IMR-90 (cell line): ENCODE measurements at regions not wholly inside any gene's neighbourhood (a gene's known extent, or its start where the extent isn't known, plus 50 kb on each side); places are given as distances from the start of the nearest gene placed in this dataset.

Experiments
- ATAC-seq: fragments of 200-7000 bp; cut with Tn5 transposase; 2 replicates; pipeline ENCODE4 v1.9.1; 2020; ENCODE audit warnings: low read depth, mild to moderate bottlenecking, moderate library complexity
- BruUV-seq: library from RNA; stranded (reverse); fragments of 400-500 nt; replicated peaks from 2 replicates; lab custom pipeline; 2021; lab: Mats Ljungman, UMichigan
- CTCF ChIA-PET: fragments of 300-600 bp; formaldehyde crosslinking; extraction: SDS; loops from one replicate; lab custom pipeline; 2021; ENCODE audit warnings: antibody characterized with exemption; lab: Yijun Ruan, JAX
- POLR2A ChIA-PET: fragments of 300-600 bp; sonication (Branson Sonifier 250); formaldehyde crosslinking; loops from one replicate; lab custom pipeline; 2022; ENCODE audit warnings: antibody characterized with exemption; ENCODE audit not compliant: unreplicated experiment; lab: Charles Lee
- DNase-seq: peaks from one replicate; pipeline ENCODE4 v3.0.0; 2013
- H2AFZ ChIP-seq: replicated peaks from 2 replicates; pipeline ENCODE3; 2013; ENCODE audit warnings: low read length, mild to moderate bottlenecking; ENCODE audit not compliant: poor library complexity
- H2AK5ac ChIP-seq: 2 replicates; pipeline ENCODE4 v1.6.1; 2013; ENCODE audit warnings: low read depth, low read length, inconsistent platforms
- H2AK9ac ChIP-seq: replicated peaks from 2 replicates; pipeline ENCODE3; 2013; ENCODE audit warnings: mild to moderate bottlenecking, low read depth, low read length, moderate library complexity; ENCODE audit not compliant: poor library complexity
- H2BK120ac ChIP-seq: 2 replicates; pipeline ENCODE4 v1.6.1; 2013; ENCODE audit warnings: low read depth, low read length, inconsistent platforms
- H2BK15ac ChIP-seq: 3 replicates; pipeline ENCODE4 v1.6.1; 2013; ENCODE audit warnings: low read depth, low read length, inconsistent platforms
- H2BK20ac ChIP-seq: 2 replicates; pipeline ENCODE4 v1.6.1; 2013; ENCODE audit warnings: low read depth, mild to moderate bottlenecking, inconsistent platforms, low read length, moderate library complexity
- H2BK5ac ChIP-seq: 2 replicates; pipeline ENCODE4 v1.6.1; 2013; ENCODE audit warnings: mild to moderate bottlenecking, low read depth, low read length, inconsistent platforms; ENCODE audit not compliant: poor library complexity, severe bottlenecking
- H3K14ac ChIP-seq: replicated peaks from 2 replicates; pipeline ENCODE4 v1.6.1; 2013; ENCODE audit warnings: low read depth, low read length, inconsistent platforms
- H3K18ac ChIP-seq: 2 replicates; pipeline ENCODE4 v1.6.1; 2013; ENCODE audit warnings: low read depth, low read length, control low read depth
- H3K23ac ChIP-seq: 2 replicates; pipeline ENCODE4 v1.6.1; 2013; ENCODE audit warnings: low read depth, low read length, inconsistent platforms
- H3K27ac ChIP-seq: 2 replicates; pipeline ENCODE4 v1.5.1; 2013; ENCODE audit warnings: mild to moderate bottlenecking, control low read depth, low read length; ENCODE audit not compliant: insufficient read depth
- H3K27me3 ChIP-seq: 2 replicates; pipeline ENCODE4 v1.6.1; 2013; ENCODE audit warnings: low read length; ENCODE audit not compliant: control insufficient read depth, insufficient read depth
- H3K36me3 ChIP-seq: 2 replicates; pipeline ENCODE4 v1.6.1; 2013; ENCODE audit warnings: low read length, mixed read lengths; ENCODE audit not compliant: control insufficient read depth, insufficient read depth
- H3K4ac ChIP-seq: 2 replicates; pipeline ENCODE4 v1.6.1; 2013; ENCODE audit warnings: low read depth, low read length, inconsistent platforms
- H3K4me1 ChIP-seq: 2 replicates; pipeline ENCODE4 v1.6.1; 2013; ENCODE audit warnings: low read length, mixed read lengths; ENCODE audit not compliant: control insufficient read depth, insufficient read depth
- H3K4me2 ChIP-seq: 2 replicates; pipeline ENCODE4 v1.6.1; 2013; ENCODE audit warnings: low read depth, mild to moderate bottlenecking, control low read depth, low read length, moderate library complexity
- H3K4me3 ChIP-seq: 2 replicates; pipeline ENCODE4 v1.5.1; 2013; ENCODE audit warnings: low read depth, mild to moderate bottlenecking, control low read depth, low read length, moderate library complexity; ENCODE audit not compliant: insufficient read depth
- H3K56ac ChIP-seq: 2 replicates; pipeline ENCODE4 v1.6.1; 2013; ENCODE audit warnings: low read length, inconsistent platforms; ENCODE audit not compliant: insufficient read depth; ENCODE audit errors: extremely low read depth
- H3K79me1 ChIP-seq, 2 experiments: 2 replicates each; pipeline ENCODE4 v1.6.1; 2013; ENCODE audit warnings: low read length in 2 of 2, inconsistent platforms in 1 of 2, low read depth in 1 of 2
- H3K9ac ChIP-seq: 2 replicates; pipeline ENCODE4 v1.6.1; 2013; ENCODE audit warnings: low read depth, low read length, control low read depth
- H3K9me1 ChIP-seq: 2 replicates; pipeline ENCODE4 v1.6.1; 2013; ENCODE audit warnings: low read length, inconsistent platforms; ENCODE audit not compliant: insufficient read depth
- H3K9me3 ChIP-seq: 2 replicates; pipeline ENCODE4 v1.6.1; 2013; ENCODE audit warnings: low read length; ENCODE audit not compliant: control insufficient read depth, insufficient read depth
- H4K20me1 ChIP-seq: 2 replicates; pipeline ENCODE4 v1.6.1; 2013; ENCODE audit warnings: low read length, inconsistent platforms; ENCODE audit not compliant: insufficient read depth
- H4K5ac ChIP-seq: 2 replicates; pipeline ENCODE4 v1.6.1; 2013; ENCODE audit warnings: mild to moderate bottlenecking, low read depth, low read length, control low read depth
- H4K8ac ChIP-seq, 2 experiments: 2 replicates each; pipeline ENCODE4 v1.6.1; 2013; ENCODE audit warnings: low read depth in 2 of 2, low read length in 2 of 2, control low read depth in 1 of 2, inconsistent platforms in 1 of 2
- H4K91ac ChIP-seq: 2 replicates; pipeline ENCODE4 v1.6.1; 2013; ENCODE audit warnings: low read depth, low read length, inconsistent platforms; ENCODE audit not compliant: insufficient read depth
- BHLHE40 ChIP-seq: fragments of 150-350 bp; IDR thresholded peaks from 2 replicates; pipeline ENCODE4 v1.6.1; 2016; ENCODE audit warnings: mild to moderate bottlenecking, low read depth, low read length
- CEBPB ChIP-seq: IDR thresholded peaks from 2 replicates; pipeline ENCODE4 v1.6.1; 2012; ENCODE audit warnings: low read depth, low read length, improper control_type of control experiment
- CHD1 ChIP-seq: IDR thresholded peaks from 2 replicates; pipeline ENCODE4 v1.6.1; 2012; ENCODE audit warnings: low read depth, low read length, improper control_type of control experiment
- FOS ChIP-seq: fragments of 150-350 bp; IDR thresholded peaks from 2 replicates; pipeline ENCODE4 v1.6.1; 2016; ENCODE audit warnings: low read depth, low read length
- MAFK ChIP-seq: IDR thresholded peaks from 2 replicates; pipeline ENCODE4 v1.6.1; 2012; ENCODE audit warnings: low read depth, low read length, improper control_type of control experiment
- MAZ ChIP-seq: IDR thresholded peaks from 2 replicates; pipeline ENCODE4 v1.6.1; 2012; ENCODE audit warnings: low read depth, mild to moderate bottlenecking, low read length, improper control_type of control experiment, moderate library complexity, borderline replicate concordance
- MXI1 ChIP-seq: IDR thresholded peaks from 2 replicates; pipeline ENCODE4 v1.6.1; 2012; ENCODE audit warnings: low read depth, mild to moderate bottlenecking, low read length, moderate library complexity, borderline replicate concordance
- NFE2L2 ChIP-seq: fragments of 150-350 bp; IDR thresholded peaks from 2 replicates; pipeline ENCODE4 v1.6.1; 2016; ENCODE audit warnings: low read depth, mild to moderate bottlenecking, low read length
- POLR2A ChIP-seq: IDR thresholded peaks from 2 replicates; pipeline ENCODE4 v1.6.1; 2012; ENCODE audit warnings: mild to moderate bottlenecking, low read depth, low read length
- RAD21 ChIP-seq: IDR thresholded peaks from 2 replicates; pipeline ENCODE4 v1.6.1; 2012; ENCODE audit warnings: low read length, improper control_type of control experiment
- RCOR1 ChIP-seq: IDR thresholded peaks from 2 replicates; pipeline ENCODE4 v1.6.1; 2012; ENCODE audit warnings: mild to moderate bottlenecking, low read length, improper control_type of control experiment; ENCODE audit not compliant: insufficient replicate concordance
- RFX5 ChIP-seq: IDR thresholded peaks from 2 replicates; pipeline ENCODE4 v1.8.0; 2012; ENCODE audit warnings: low read depth, mild to moderate bottlenecking, low read length, moderate library complexity
- SMC3 ChIP-seq: fragments of 150-350 bp; IDR thresholded peaks from 2 replicates; pipeline ENCODE4 v1.6.1; 2016; ENCODE audit warnings: low read depth, mild to moderate bottlenecking, antibody characterized with exemption, low read length, moderate library complexity
- WGBS, 2 experiments: methylation state at CpG; one replicate each; pipeline versions ENCODE4 v1.1.5 to v1.1.7; 2013; ENCODE audit warnings: missing lambda C conversion rate in 2 of 2; ENCODE audit not compliant: insufficient read length in 1 of 2; ENCODE audit errors: extremely low coverage in 2 of 2; 5-methylcytosine and 5-hydroxymethylcytosine counted together
- dilution Hi-C: fragments of 300-500 bp; cut with HindIII; formaldehyde crosslinking; loops from one replicate; pipeline ENCODE4 v1.14.3; 2018; ENCODE audit warnings: low sequenced_read_pairs; ENCODE audit not compliant: unreplicated experiment
- in situ Hi-C: fragments of 300-500 bp; cut with MboI; formaldehyde crosslinking; loops from 3 replicates; pipeline ENCODE4 v1.14.3; 2019; ENCODE audit warnings: low sequenced_read_pairs, inconsistent platforms, mixed read lengths
- intact Hi-C: fragments of 100-400 bp; cut with micrococcal nuclease; formaldehyde crosslinking; loops from 2 replicates; pipeline ENCODE4 v1.10.0; 2022
- TF ChIP-seq, protein P1 (sequence below): fragments of 150-350 bp; IDR thresholded peaks from 2 replicates; pipeline ENCODE4 v1.6.1; 2017; ENCODE audit warnings: mild to moderate bottlenecking, antibody characterized with exemption, low read length, low read depth
- TF ChIP-seq, protein P2 (sequence below): conservative IDR thresholded peaks from 2 replicates; pipeline ENCODE4 v1.5.1; 2012; ENCODE audit warnings: mild to moderate bottlenecking, low read depth, low read length, improper control_type of control experiment
- TF ChIP-seq, protein P3 (sequence below): fragments of 150-350 bp; IDR thresholded peaks from 2 replicates; pipeline ENCODE4 v1.6.1; 2016; ENCODE audit warnings: low read depth, mild to moderate bottlenecking, low read length, moderate library complexity, borderline replicate concordance

DNA sequence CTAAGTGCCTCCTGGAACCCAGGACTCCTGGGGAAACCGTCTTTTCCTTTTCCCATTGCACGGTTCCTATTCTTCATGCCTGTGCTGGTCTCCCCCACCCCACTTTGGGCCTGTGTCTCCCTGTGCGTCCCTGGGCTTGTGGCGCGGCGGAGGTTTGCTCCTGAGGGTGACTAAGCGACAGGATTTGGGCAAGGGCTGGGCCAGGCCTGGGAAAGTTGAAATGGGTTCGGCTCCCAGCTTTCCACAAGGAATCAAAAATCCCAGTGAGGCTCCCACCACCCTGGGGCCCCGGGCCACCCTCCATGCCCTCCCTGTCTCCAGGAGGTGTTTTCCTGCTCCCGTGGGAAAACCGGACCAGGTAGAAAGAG is 197.6 kb downstream of the NDUFA10 start:
- in situ Hi-C loops: no loop called here
- Histone ChIP-seq H3K56ac (no peak overlapping the region), H3K23ac (no peak overlapping the region), H3K27ac (no peak overlapping the region), H3K4me1 (no peaks in the 10 kb centered on the region), H2BK120ac (no peak overlapping the region), H2AFZ (no peak overlapping the region), H4K20me1 (no peaks in the 10 kb centered on the region), H2BK5ac (no peak overlapping the region), H2AK5ac (no peak overlapping the region), H4K8ac (no peak overlapping the region), H3K27me3 (no peaks in the 10 kb centered on the region), H3K14ac (no peak overlapping the region), H3K4me3 (no peak overlapping the region), H3K4ac (no peak overlapping the region), H4K5ac (no peak overlapping the region), H4K91ac (no peak overlapping the region), H3K4me2 (no peak overlapping the region), H2AK9ac (no peak overlapping the region), H2BK15ac (no peak overlapping the region), H3K79me1 (no peaks in the 10 kb centered on the region), H3K9me1 (no peaks in the 10 kb centered on the region), H3K9ac (no peak overlapping the region), H3K9me3 (peaks cover 45% of the 10 kb centered on the region), H3K18ac (no peak overlapping the region), H2BK20ac (no peak overlapping the region), H3K36me3 (no peaks in the 10 kb centered on the region)
- TF ChIP-seq SMC3 (no peak), RAD21 (no peak), FOS (no peak), BHLHE40 (no peak), NFE2L2 (no peak), RCOR1 (no peak), MAZ (no peak), CEBPB (no peak), POLR2A (no peak), MAFK (no peak), CHD1 (no peak), RFX5 (no peak), MXI1 (no peak)
- TF ChIP-seq, protein P1, sequence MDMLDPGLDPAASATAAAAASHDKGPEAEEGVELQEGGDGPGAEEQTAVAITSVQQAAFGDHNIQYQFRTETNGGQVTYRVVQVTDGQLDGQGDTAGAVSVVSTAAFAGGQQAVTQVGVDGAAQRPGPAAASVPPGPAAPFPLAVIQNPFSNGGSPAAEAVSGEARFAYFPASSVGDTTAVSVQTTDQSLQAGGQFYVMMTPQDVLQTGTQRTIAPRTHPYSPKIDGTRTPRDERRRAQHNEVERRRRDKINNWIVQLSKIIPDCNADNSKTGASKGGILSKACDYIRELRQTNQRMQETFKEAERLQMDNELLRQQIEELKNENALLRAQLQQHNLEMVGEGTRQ: no peak
- TF ChIP-seq, protein P2, sequence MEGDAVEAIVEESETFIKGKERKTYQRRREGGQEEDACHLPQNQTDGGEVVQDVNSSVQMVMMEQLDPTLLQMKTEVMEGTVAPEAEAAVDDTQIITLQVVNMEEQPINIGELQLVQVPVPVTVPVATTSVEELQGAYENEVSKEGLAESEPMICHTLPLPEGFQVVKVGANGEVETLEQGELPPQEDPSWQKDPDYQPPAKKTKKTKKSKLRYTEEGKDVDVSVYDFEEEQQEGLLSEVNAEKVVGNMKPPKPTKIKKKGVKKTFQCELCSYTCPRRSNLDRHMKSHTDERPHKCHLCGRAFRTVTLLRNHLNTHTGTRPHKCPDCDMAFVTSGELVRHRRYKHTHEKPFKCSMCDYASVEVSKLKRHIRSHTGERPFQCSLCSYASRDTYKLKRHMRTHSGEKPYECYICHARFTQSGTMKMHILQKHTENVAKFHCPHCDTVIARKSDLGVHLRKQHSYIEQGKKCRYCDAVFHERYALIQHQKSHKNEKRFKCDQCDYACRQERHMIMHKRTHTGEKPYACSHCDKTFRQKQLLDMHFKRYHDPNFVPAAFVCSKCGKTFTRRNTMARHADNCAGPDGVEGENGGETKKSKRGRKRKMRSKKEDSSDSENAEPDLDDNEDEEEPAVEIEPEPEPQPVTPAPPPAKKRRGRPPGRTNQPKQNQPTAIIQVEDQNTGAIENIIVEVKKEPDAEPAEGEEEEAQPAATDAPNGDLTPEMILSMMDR: no peak
- TF ChIP-seq, protein P3, sequence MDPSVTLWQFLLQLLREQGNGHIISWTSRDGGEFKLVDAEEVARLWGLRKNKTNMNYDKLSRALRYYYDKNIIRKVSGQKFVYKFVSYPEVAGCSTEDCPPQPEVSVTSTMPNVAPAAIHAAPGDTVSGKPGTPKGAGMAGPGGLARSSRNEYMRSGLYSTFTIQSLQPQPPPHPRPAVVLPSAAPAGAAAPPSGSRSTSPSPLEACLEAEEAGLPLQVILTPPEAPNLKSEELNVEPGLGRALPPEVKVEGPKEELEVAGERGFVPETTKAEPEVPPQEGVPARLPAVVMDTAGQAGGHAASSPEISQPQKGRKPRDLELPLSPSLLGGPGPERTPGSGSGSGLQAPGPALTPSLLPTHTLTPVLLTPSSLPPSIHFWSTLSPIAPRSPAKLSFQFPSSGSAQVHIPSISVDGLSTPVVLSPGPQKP: no peak
- dilution Hi-C loops: no loop called here
- DNase-seq: no peak
- BruUV-seq: no TSS peak
- ChIA-PET CTCF (no interaction called here), POLR2A (no interaction called here)
- intact Hi-C loops: no loop called here
- 67% methylated on average over 2 of the region's 11 CpGs; no CpG with 5 or more reads in 1 of the 2 experiments for WGBS, 2 experiments
- ATAC-seq: no peak
